GM20431 (cell line): ENCODE measurements at regions not wholly inside any gene's neighbourhood (a gene's known extent, or its start where the extent isn't known, plus 50 kb on each side); places are given as distances from the start of the nearest gene placed in this dataset.
"Not testable (repeated sequence)": the region's sequence is repeated elsewhere in the genome, so short reads cannot be mapped to it uniquely, and the experiment has no call there.

Experiments
- in situ Hi-C: fragments of 300-500 bp; cut with MseI, MboI; formaldehyde crosslinking; loops from one replicate; pipeline ENCODE4 v1.15.0; 2020; ENCODE audit warnings: low sequenced_read_pairs; ENCODE audit not compliant: unreplicated experiment

DNA sequence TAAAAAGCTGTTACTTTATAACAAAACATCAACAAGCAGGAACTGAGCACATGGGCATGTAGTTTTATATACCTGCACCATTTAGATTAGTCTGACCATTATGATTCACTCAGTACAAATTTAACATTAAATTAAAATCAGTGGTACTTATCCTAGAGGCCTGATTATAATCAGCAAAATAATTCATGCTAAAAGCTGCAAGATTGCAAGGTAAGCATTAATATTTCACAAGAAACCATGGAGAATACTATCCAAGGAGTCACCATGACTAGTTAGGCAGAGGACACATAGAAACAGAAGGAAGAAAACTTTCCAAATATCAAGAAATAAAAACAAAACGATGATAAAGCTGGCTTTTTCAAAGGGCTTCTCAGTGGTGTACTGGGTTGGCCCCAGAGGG lies 297.5 kb downstream of the KLF13 start:
- in situ Hi-C loops: not testable (repeated sequence)

DNA sequence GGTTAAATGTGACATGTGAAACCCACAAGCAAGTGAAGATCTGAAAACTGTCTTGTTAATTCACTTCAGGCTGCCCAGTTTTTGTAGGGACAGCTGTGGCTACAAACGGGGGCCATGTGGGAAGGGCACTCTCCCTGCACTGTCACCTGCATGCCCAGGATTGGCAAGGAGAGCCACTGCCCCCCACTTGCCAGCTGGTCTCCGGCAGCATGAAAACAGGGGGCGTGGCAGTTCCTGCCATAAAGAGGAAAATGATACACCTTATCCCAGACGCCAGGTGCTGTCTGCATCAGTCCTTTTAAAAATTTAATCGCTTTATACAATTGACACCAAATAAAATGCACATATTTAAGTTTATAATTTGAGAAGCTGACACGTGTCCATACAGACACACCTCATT lies 309.1 kb downstream of the KLF13 start:
- in situ Hi-C loops: not testable (repeated sequence)

DNA sequence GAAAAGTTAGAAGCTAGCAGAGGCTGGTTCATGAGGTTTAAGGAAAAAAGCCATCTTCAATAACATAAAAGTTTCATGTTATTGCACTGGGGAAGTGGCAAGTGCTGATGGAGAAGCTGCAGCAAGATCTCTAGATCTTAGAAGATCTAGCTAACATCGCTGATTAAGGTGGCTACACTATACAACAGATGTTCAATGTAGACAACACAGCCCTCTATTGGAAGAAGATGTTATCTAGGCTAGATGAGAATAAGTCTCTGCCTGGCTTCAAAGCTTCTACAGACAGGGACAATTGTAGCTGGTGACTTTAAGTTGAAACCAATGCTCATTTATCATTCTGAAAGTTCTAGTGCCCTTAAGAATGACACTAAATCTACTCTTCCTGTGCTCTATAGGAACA lies 310.3 kb downstream of the KLF13 start:
- in situ Hi-C loops: not testable (repeated sequence)

DNA sequence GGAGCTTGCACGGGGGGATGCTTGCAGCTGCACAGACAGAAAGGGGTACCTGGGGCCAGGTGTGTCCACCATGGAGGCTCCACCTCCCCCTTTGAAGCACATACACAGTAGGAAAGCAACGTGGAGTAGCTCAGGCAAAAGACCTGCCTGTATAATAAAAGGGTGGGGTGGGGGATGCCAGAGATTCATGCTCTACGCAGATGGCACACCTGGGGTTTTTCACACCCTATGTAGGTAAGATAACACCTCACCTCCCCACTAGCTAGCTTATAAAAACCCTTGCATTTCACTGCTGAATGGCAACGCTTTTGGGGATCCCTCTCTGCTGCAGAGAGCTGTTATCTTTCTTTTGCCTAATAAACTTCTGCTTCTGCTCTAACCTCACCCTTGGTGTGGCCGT lies 317.3 kb downstream of the KLF13 start:
- in situ Hi-C loops: not testable (repeated sequence)

DNA sequence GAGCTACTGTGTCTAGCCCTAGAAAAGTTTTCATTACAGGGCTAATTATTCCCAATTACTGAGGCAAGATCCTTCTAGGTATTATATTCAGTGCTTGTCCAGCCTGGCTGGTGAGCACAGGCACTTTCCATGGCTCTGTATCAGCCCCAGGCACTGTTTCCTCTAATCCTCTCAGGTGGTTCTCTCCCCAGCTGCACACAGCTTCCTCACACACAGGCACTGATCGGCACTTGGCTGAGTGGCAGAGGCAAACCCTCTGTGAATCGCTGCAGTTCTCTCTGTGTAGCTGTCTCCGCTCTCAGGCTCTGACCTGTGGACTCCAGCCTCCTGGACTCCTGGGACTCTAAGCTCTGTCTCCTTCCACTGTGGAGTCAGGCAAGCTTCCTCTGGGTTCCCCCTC lies 318.1 kb downstream of the KLF13 start:
- in situ Hi-C loops: not testable (repeated sequence)

DNA sequence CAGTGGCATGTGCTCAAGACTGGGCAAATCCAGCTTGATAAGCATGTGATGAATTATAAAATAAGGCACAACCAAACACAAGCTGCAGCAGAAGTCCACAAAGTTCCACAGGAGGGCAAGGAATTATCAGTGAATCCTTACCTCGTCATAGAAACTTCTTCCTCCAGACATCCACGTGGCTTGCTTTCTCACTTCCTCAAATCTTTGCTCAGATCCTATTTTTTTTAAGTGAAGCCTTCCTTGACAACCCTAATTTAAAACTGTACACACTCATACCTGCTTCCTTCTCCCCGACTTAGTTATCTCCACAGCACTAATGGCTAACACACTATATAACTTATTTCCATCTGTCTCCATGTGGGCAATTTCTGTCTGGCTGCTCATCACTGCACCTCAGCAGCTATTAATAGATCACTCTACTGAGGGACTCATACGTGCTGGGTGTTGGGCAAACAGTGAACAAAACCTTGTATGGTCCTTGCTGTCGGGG lies 320.7 kb downstream of the KLF13 start:
- in situ Hi-C loops: not testable (repeated sequence)

DNA sequence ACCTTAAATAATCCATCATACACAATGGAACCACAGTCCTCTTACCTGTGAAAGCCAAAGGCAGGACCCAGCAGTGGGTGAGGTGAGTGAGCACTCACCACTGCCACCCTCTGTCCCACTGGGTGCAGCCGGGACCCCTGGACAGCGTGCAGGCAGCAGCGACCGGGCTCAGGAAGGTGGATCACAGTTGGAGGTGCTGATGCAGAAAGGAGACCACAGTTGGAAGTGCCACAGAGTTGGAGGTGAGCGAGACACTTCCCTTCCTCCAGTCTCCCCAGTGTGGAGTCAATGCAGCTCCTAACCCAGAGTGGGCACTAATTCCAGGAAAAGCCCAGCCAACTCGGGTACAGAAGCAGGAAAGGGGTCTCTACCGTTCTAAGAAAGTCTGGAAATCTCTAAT lies 323.0 kb downstream of the KLF13 start:
- in situ Hi-C loops: not testable (repeated sequence)

DNA sequence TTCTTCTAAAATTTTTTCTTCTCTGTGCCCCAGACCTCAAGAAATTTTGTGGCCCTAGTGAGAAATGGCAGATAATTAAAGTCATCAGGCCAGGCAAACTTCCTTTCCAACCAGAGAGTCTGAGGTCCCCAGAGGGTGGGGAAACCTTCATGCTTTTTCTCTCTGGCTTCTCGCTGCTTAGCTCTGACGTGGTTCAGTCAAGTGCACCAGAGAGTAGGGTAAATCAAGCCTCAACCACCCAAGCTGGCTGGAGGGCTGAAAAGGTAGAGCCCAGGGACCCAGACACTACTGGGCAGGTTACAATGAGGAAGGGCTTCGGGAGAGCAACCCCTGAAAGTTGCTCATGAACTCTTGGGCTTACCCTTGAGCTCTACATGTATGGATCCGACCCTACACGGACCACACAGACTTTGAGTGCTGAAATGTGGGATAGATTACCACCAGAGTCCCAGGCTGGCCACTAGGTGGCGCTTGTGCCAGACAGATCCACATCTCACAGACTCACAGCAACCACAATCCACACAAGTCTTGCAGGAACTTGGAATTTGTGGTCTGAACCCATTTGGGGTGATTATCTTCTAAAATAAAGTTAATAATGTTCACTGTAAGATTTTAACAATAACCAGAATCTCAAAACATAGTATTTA lies 323.5 kb downstream of the KLF13 start:
- in situ Hi-C loops: not testable (repeated sequence)

DNA sequence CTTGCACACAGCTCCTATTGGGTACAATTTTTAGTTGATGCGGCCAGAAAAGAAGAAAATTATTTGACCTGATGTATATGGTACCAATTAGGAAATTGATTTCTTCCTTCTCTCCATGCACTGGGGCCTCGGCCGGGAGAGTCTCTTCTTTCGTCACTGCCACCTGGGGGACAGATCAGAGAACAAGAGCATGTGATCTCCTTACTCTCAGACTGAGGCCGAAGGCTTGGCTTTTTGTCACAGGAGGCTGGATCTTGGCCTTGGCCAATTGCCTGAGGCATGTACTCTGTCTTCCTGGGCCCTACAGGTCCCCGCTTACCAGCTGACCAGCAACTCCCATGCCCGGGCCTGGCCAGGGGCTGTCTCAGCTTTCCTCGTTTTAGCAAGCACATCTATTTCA lies 330.3 kb downstream of the KLF13 start:
- in situ Hi-C loops: not testable (repeated sequence)

DNA sequence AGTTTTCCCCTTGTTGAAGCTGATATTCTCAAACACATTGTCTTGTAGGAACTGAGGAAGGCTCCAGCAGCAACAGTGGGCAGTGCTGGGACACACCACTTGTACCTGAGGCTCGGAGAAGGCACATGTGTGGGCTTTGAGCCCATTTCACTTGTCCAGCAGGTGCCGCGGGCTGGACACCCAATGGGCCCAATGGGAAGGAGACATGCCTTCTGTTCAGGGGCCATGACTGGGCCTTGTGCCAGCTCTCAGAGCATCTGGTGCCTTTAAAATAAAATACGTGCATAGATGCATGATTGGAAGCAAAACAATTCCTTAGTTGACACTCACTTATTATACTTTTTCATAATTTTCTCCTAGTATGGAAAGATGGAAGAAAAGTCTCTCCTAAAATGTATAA lies 334.2 kb downstream of the KLF13 start:
- in situ Hi-C loops: no loop called here

DNA sequence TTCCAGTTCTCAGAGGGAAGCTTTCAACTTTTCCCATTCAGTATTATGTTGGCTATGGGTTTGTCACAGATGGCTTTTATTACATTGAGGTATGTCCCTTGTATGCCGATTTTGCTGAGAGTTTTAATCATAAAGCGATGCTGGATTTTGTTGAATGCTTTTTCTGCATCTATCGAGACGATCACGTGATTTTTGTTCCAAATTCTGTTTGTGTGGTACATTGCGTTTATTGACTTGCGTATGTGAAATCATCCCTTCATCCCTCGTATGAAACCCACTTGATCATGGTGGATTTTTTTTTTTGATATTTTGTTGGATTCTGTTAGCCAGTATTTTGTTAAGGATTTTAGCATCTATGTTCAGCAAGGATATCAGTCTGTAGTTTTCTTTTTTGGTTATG lies 339.1 kb downstream of the KLF13 start:
- in situ Hi-C loops: not testable (repeated sequence)

DNA sequence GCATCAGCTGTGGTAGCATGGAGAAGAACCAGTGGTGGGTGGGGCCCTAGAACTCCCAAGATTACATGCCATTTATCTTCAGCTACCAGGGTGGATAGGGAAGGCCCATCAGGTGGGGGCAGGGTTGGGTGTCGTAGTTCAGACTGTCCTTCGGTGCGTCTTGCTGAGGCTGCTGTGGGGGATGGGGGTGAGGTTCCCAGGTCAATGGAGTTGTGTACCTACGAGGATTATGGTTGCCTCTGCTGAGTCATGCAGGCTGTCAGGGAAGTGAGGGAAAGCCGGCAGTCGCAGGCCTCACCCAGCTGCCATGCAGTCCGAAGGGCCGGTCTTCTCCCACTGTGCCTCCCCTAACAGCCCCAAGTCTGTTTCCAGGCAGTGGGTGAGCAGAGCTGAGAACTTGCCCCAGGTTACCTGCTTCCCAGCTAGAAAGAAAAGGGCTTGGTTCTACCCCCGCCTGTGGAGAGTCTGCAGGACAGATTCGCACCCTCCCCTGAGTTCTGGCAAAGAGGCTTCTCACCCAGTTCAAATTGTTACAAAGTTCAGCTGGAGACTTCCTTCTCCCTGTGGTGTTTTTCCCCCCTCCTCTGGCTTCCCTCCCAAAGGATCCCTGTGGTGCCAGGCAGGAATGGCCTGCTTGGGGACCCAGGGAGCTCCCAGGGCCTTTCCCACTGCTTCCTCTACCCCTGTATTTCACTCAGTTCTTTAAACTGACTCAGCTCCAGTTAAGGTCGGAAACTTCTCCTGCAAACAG lies 342.7 kb downstream of the KLF13 start:
- in situ Hi-C loops: not testable (repeated sequence)

DNA sequence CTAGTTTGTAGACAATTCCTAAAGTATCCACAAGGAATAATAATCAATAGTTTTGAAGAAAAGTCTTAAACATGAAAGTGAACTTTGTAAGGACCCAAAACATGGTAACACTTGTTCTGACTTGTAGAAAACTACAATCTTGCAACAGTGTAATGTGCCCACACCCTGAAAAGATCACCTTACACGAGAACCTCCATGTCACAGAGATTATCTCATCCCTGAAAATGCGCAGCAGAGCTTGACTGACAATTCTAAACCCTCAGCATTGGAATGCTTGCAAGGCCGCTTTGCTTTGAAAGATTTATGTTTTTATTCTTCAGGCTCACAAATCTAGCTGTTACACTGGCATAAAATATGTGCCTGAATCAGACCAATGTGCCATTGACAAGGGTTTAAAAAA lies 346.6 kb downstream of the KLF13 start:
- in situ Hi-C loops: not testable (repeated sequence)

DNA sequence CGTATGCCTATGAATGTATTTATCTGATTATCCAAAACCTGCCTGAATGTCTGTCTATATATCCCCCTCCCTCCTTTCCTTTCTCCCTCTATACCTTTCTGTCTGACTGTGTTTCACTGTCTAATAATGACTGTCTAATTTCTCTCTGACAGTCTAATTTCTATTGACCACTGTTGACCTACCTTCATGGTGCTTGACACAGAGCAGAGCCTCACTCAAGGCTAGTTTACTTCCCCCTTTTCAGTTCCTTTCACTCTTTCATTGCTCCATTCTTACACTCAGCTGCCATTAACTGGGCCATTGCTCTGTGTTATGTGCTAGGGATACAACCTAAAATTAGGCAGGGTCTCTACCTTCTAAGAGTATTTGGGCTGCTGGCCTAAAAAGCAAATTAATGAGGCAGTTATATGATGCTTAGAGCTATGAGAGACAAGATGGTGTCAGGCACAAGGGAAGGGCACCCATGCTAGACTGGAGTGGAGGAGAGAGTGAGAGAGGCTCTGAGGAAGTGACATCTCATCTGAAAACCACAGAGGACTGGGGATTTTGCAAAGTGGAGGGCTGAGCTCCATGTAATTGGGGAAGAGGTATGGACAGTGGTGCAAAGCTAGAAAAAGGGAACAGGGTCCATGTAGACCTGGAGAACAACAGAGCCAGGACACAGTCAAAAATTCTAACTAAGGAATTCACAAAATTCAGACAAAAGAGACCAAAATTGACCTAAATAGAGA lies 348.6 kb upstream of the CHRNA7 start:
- in situ Hi-C loops: not testable (repeated sequence)

DNA sequence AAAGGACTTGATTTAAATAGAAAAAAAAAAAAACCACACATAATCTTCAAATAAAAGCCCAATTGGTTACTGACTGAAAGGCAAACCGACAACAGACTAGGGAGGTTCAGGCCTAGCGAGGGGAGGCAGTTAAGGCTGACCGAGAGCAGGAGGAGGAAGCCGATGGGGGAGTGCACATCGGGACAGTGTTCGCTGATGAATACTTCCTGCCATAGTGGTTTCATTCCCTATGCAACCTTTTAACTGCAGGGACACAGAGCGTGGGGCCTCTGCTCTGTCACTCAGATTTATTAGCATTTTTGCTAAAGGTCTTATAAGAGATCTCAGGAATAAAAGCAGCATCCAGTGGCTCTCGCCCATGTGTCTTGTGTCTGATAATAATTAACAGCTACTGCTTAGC lies 343.2 kb upstream of the CHRNA7 start:
- in situ Hi-C loops: not testable (repeated sequence)

DNA sequence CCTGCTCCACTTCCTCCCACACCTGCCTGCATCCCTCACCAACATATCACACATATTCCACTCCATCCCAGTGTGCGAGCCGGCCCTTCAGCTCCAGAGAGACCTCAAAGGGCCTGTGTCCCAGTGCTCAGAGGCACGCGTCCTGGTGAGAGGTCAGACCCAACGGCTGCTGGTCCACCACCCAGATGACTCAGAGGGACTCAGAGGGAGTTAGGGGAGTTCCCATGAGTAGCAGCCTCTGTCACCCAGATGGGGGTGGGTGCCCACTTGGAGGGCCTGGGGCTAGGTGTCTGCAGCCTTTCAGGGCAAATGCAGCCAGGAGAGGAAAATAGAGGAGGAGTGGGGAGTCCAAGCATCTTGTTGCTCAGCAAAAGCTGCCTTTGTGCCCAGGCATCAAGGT lies 333.8 kb upstream of the CHRNA7 start:
- in situ Hi-C loops: not testable (repeated sequence)

DNA sequence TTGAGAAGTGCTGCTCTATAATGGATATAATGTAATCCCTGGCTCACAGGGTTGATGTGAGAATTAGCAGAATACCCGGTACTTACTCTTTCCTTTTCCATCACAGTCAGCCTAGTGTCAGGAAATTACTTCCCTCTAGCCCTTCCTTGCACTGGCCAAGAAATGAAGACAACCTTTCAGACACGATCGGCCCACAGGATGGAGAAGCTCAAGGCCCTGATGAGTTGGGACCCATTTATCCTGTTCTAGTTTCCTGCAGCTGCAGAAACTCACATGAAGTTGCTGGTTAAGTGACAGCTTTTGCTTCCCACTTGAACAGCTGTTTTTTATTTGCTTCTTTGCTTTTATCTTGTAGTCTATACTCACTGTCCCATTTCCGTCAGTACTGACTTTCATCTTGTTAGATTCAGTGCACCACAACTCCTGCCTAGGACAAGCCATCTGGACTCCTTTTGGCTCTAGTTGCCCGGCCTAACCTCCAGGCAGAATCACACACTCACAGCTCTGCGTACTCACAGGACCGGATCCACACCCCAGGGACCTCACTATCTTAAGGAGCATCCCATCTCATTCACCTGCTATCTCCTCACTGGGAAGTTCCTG lies 325.1 kb upstream of the CHRNA7 start:
- in situ Hi-C loops: not testable (repeated sequence)

DNA sequence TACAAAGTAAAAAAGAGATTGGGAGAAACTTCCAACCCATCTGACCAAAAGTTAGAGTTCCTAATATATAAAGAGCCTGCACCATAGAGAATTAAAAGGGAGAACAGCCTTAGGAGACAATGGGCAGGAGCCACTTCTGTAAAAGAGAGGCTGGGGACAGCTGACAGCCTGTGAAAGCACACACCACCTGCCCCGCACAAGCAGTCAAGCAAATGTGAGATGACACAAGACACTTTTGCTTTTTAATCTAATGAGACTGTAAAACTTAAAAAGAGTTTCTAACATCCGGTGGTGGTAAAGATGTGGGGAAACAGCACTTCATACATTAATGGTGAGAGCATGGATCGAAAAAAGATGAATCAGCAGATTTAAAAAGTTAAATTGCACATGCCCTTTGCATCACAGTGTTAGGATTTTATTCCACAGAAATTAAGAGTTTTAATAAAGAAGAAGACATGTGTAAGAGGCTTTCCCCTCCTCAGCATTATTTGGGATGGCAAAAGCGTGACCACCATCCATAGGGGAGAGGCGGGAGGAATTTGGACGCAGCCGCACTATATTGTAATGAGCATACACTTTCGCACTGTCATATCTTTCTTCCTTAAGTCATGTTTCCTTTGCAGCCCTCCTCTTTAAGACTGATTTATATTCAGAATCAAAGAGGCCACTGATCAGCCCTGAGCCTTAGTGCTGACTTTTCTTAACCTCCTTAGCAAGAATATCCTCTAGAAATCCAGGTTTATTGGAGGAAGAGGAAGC lies 322.2 kb upstream of the CHRNA7 start:
- in situ Hi-C loops: not testable (repeated sequence)

DNA sequence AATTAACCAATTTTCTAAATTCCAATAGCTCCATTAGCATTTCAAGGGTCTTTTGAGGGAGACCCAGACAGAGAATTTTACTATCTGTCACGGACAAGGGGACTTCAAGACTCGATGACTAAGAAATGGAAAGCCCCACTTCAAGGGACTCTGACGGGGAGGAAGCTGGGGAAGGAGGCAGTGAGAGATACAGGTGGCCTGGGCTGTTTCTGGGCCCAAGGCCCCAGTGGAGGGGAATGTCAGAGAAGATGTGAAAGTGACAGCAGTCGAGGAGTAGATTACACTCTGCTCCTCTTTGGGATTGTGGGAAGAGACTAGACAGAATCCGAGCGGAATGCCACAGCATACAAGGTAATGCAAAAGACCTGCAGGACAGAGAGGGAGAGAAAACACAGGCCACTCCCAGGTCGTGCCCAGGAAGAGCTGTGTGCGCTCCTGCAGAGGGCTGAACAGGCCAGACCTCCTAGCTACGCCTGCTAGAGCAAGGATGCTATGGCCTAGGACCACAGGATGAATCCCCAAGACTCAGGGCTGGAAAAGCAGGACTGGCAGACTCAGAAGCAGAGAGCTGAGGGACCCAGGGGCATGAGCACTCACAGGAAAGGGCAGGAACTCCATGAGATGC lies 321.5 kb upstream of the CHRNA7 start:
- in situ Hi-C loops: not testable (repeated sequence)
